ENCODE measurements at regions not wholly inside any gene's neighbourhood (a gene's known extent, or its start where the extent isn't known, plus 50 kb on each side); places are given as distances from the start of the nearest gene placed in this dataset.
A peak's percentile ranks its signal among the peaks of the same experiment; 100 is the strongest.

GRCh38 chr10:28429573-28430216, 103.2 kb upstream of the WAC start:
- DNase-seq (no peak), ATAC-seq (no peak)
- TF ChIP-seq CTCF (IDR thresholded peaks at IDR 0.05): no peak
- no peak overlapping the region for H3K4me3 ChIP-seq
- intact Hi-C loops (cut with DNase I, micrococcal nuclease): loop anchor here in 1 of 2 donors (10.0 kb wide), 1 partner anchor 165 kb away; no protein-coding TSS in a partner anchor
- H3K4me1 ChIP-seq (ENCODE audit: low read depth): no peaks in the 10 kb centered on the region
- no peaks in the 10 kb centered on the region for H3K36me3 ChIP-seq (ENCODE audit: low read depth)
- H3K9me3 ChIP-seq: no peaks in the 10 kb centered on the region

GRCh38 chr10:28431139-28431538, 101.8 kb upstream of the WAC start:
- TF ChIP-seq CTCF (IDR thresholded peaks at IDR 0.05): no peak
- Histone ChIP-seq H3K36me3 (ENCODE audit: low read depth) (no peaks in the 10 kb centered on the region), H3K4me3 (no peak overlapping the region), H3K4me1 (ENCODE audit: low read depth) (no peaks in the 10 kb centered on the region), H3K9me3 (no peaks in the 10 kb centered on the region)
- intact Hi-C loops (cut with DNase I, micrococcal nuclease): loop anchor here in 1 of 2 donors (10.0 kb wide), 1 partner anchor 164 kb away; no protein-coding TSS in a partner anchor
- ATAC-seq (no peak), DNase-seq (no peak)

GRCh38 chr10:28432210-28432676, 100.7 kb upstream of the WAC start:
- intact Hi-C loops (cut with DNase I, micrococcal nuclease): loop anchor here in 1 of 2 donors (10.0 kb wide), 1 partner anchor 163 kb away; no protein-coding TSS in a partner anchor
- TF ChIP-seq CTCF (IDR thresholded peaks at IDR 0.05): peak; percentile 62
- ATAC-seq: peak; percentile 96
- H3K4me3 ChIP-seq: no peak overlapping the region
- H3K9me3 ChIP-seq: no peaks in the 10 kb centered on the region
- H3K4me1 ChIP-seq (ENCODE audit: low read depth): no peaks in the 10 kb centered on the region
- H3K36me3 ChIP-seq (ENCODE audit: low read depth): no peaks in the 10 kb centered on the region
- DNase-seq: peak in 2 of 3 donors; percentile 34 to 60

GRCh38 chr10:28434063-28434462, 98.9 kb upstream of the WAC start:
- ATAC-seq: no peak
- H3K4me1 ChIP-seq (ENCODE audit: low read depth): no peaks in the 10 kb centered on the region
- no peak for TF ChIP-seq CTCF (IDR thresholded peaks at IDR 0.05)
- no peaks in the 10 kb centered on the region for H3K9me3 ChIP-seq
- no peak overlapping the region for H3K4me3 ChIP-seq
- intact Hi-C loops (cut with DNase I, micrococcal nuclease): loop anchor here in 1 of 2 donors (10.0 kb wide), 1 partner anchor 161 kb away; no protein-coding TSS in a partner anchor
- no peaks in the 10 kb centered on the region for H3K36me3 ChIP-seq (ENCODE audit: low read depth)
- no peak for DNase-seq

GRCh38 chr10:28442403-28442802, 90.5 kb upstream of the WAC start:
- DNase-seq: no peak
- TF ChIP-seq CTCF (IDR thresholded peaks at IDR 0.05): no peak
- Histone ChIP-seq H3K36me3 (ENCODE audit: low read depth) (no peaks in the 10 kb centered on the region), H3K4me1 (ENCODE audit: low read depth) (no peaks in the 10 kb centered on the region), H3K4me3 (no peak overlapping the region), H3K9me3 (no peaks in the 10 kb centered on the region)
- ATAC-seq: no peak
- intact Hi-C loops (cut with DNase I, micrococcal nuclease): no loop called here

All from mucosa of descending colon (tissue), 3 donors.